Liver (tissue), 3 donors: ENCODE measurements at regions not wholly inside any gene's neighbourhood (a gene's known extent, or its start where the extent isn't known, plus 50 kb on each side); places are given as distances from the start of the nearest gene placed in this dataset.

Experiments used
- CTCF ChIP-seq: fragments of 150-350 bp; IDR thresholded peaks from 2 replicates; pipeline ENCODE4 v1.5.1; 2017; ENCODE audit warnings: improper control_type of control experiment, low read depth, low read length; ENCODE audit not compliant: missing input control
- EGR1 ChIP-seq, 2 donors: IDR thresholded peaks; 2 replicates each; pipeline ENCODE4 v1.6.1; 2016 to 2018; ENCODE audit warnings: antibody characterized with exemption in 2 of 2, low read depth in 2 of 2
- RAD21 ChIP-seq, 2 donors: IDR thresholded peaks; 2 replicates each; pipeline ENCODE4 v1.6.1; 2016; ENCODE audit warnings: antibody characterized with exemption in 2 of 2, mild to moderate bottlenecking in 2 of 2
- TF ChIP-seq, protein P1 (sequence below): IDR thresholded peaks from 2 replicates; pipeline ENCODE4 v1.6.1; 2016; ENCODE audit warnings: antibody characterized with exemption
- donor health status: healthy.
- donor health status: healthy.

- TF ChIP-seq, protein P1, sequence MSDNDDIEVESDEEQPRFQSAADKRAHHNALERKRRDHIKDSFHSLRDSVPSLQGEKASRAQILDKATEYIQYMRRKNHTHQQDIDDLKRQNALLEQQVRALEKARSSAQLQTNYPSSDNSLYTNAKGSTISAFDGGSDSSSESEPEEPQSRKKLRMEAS = no peak
- TF ChIP-seq CTCF (no peak), RAD21 (IDR thresholded peaks at IDR 0.05) (no peak), EGR1 (IDR thresholded peaks at IDR 0.05; ENCODE audit: low read depth in 2 of 2) (no peak)
Measured at GRCh38 chr15:95698951-95699350, 631.5 kb upstream of the NR2F2 start.
